ENCODE measurements at regions not wholly inside any gene's neighbourhood (a gene's known extent, or its start where the extent isn't known, plus 50 kb on each side); places are given as distances from the start of the nearest gene placed in this dataset.
A peak's percentile ranks its signal among the peaks of the same experiment; 100 is the strongest.
"Not testable (repeated sequence)": the region's sequence is repeated elsewhere in the genome, so short reads cannot be mapped to it uniquely, and the experiment has no call there.

- H2BK5ac ChIP-seq (ENCODE audit: low read length); DNase-seq (ENCODE audit: low spot score); H3K27me3 ChIP-seq (ENCODE audit: control insufficient read depth in 3 of 3, insufficient read depth in 3 of 3, low read depth in 1 of 3, low read length in 3 of 3); H3K4ac ChIP-seq (ENCODE audit: low read length); H3K4me1 ChIP-seq (ENCODE audit: control insufficient read depth in 2 of 2, insufficient read depth in 1 of 2, low read depth in 1 of 2, low read length in 2 of 2); H3K9ac ChIP-seq (ENCODE audit: low read depth, low read length, poor library complexity); H3K79me1 ChIP-seq (ENCODE audit: low read depth, low read length); H3K18ac ChIP-seq (ENCODE audit: low read length); H3K4me2 ChIP-seq (ENCODE audit: insufficient read depth, low read length, poor library complexity, severe bottlenecking); H2BK12ac ChIP-seq (ENCODE audit: low read length); H3K4me3 ChIP-seq (ENCODE audit: low read length in 2 of 2); H2AK5ac ChIP-seq (ENCODE audit: low read depth, low read length); H3K23ac ChIP-seq (ENCODE audit: low read depth, low read length, poor library complexity); H2BK15ac ChIP-seq (ENCODE audit: low read length); H4K8ac ChIP-seq (ENCODE audit: low read depth, low read length); H3K36me3 ChIP-seq (replicated peaks in 1 of 2; ENCODE audit: control insufficient read depth in 2 of 2, insufficient read depth in 2 of 2, low read length in 2 of 2); H3K27ac ChIP-seq (replicated peaks; ENCODE audit: low read length); H4K91ac ChIP-seq (ENCODE audit: low read depth, low read length, poor library complexity); H2AFZ ChIP-seq (ENCODE audit: low read length); H3K14ac ChIP-seq (ENCODE audit: low read length); H2BK120ac ChIP-seq (ENCODE audit: low read depth, low read length): not testable (repeated sequence)
- WGBS, 2 donors (ENCODE audit: extremely low coverage in 2 of 2, insufficient read length in 2 of 2, insufficient replicate concordance in 1 of 2): no CpG with 5 or more reads among the region's 3 CpGs
- peaks cover 0 to 26% of the 10 kb centered on the region in 2 donors for H3K9me3 ChIP-seq (replicated peaks in 1 of 2; ENCODE audit: control insufficient read depth in 2 of 2, insufficient read depth in 1 of 2, low read depth in 1 of 2, low read length in 2 of 2)
Observed at GRCh38 chrY:10958122-10958521, 1430.4 kb downstream of the TSPY10 start.

GRCh38 chrY:10973422-10973821 is 1445.7 kb downstream of the TSPY10 start:
- Histone ChIP-seq H2BK15ac (ENCODE audit: low read length) (no peak overlapping the region), H3K23ac (ENCODE audit: low read depth, low read length, poor library complexity) (no peak overlapping the region), H2BK120ac (ENCODE audit: low read depth, low read length) (no peak overlapping the region), H3K9ac (ENCODE audit: low read depth, low read length, poor library complexity) (no peak overlapping the region), H2AFZ (ENCODE audit: low read length) (no peak overlapping the region), H3K4ac (ENCODE audit: low read length) (no peak overlapping the region), H3K14ac (ENCODE audit: low read length) (no peak overlapping the region), H2AK5ac (ENCODE audit: low read depth, low read length) (no peak overlapping the region), H3K4me3 (ENCODE audit: low read length in 2 of 2) (no peak overlapping the region), H3K4me1 (ENCODE audit: control insufficient read depth in 2 of 2, insufficient read depth in 1 of 2, low read depth in 1 of 2, low read length in 2 of 2) (no peaks in the 10 kb centered on the region), H3K36me3 (replicated peaks in 1 of 2; ENCODE audit: control insufficient read depth in 2 of 2, insufficient read depth in 2 of 2, low read length in 2 of 2) (no peaks in the 10 kb centered on the region), H3K27me3 (ENCODE audit: control insufficient read depth in 3 of 3, insufficient read depth in 3 of 3, low read depth in 1 of 3, low read length in 3 of 3) (no peaks in the 10 kb centered on the region), H3K9me3 (replicated peaks in 1 of 2; ENCODE audit: control insufficient read depth in 2 of 2, insufficient read depth in 1 of 2, low read depth in 1 of 2, low read length in 2 of 2) (peaks cover 0 to 11% of the 10 kb centered on the region in 2 donors), H2BK12ac (ENCODE audit: low read length) (no peak overlapping the region), H4K91ac (ENCODE audit: low read depth, low read length, poor library complexity) (no peak overlapping the region), H4K8ac (ENCODE audit: low read depth, low read length) (no peak overlapping the region), H2BK5ac (ENCODE audit: low read length) (no peak overlapping the region), H3K18ac (ENCODE audit: low read length) (no peak overlapping the region), H3K4me2 (ENCODE audit: insufficient read depth, low read length, poor library complexity, severe bottlenecking) (no peak overlapping the region), H3K27ac (replicated peaks; ENCODE audit: low read length) (no peak overlapping the region), H3K79me1 (ENCODE audit: low read depth, low read length) (no peaks in the 10 kb centered on the region)
- DNase-seq (ENCODE audit: low spot score): no peak
- WGBS, 2 donors (ENCODE audit: extremely low coverage in 2 of 2, insufficient read length in 2 of 2, insufficient replicate concordance in 1 of 2): 100% methylated on average over 9 of the region's 10 CpGs; no CpG with 5 or more reads in 1 of the 2 donors

GRCh38 chrY:10986655-10987054 is 1459.0 kb downstream of the TSPY10 start:
- Histone ChIP-seq H3K36me3 (replicated peaks in 1 of 2; ENCODE audit: control insufficient read depth in 2 of 2, insufficient read depth in 2 of 2, low read length in 2 of 2) (no peaks in the 10 kb centered on the region), H3K27ac (replicated peaks; ENCODE audit: low read length) (no peak overlapping the region), H3K9me3 (replicated peaks in 1 of 2; ENCODE audit: control insufficient read depth in 2 of 2, insufficient read depth in 1 of 2, low read depth in 1 of 2, low read length in 2 of 2) (peaks cover 0 to 33% of the 10 kb centered on the region in 2 donors), H3K9ac (ENCODE audit: low read depth, low read length, poor library complexity) (no peak overlapping the region), H2BK5ac (ENCODE audit: low read length) (no peak overlapping the region), H2BK12ac (ENCODE audit: low read length) (no peak overlapping the region), H2BK120ac (ENCODE audit: low read depth, low read length) (no peak overlapping the region), H4K8ac (ENCODE audit: low read depth, low read length) (no peak overlapping the region), H2AK5ac (ENCODE audit: low read depth, low read length) (no peak overlapping the region), H2AFZ (ENCODE audit: low read length) (no peak overlapping the region), H3K4me1 (ENCODE audit: control insufficient read depth in 2 of 2, insufficient read depth in 1 of 2, low read depth in 1 of 2, low read length in 2 of 2) (no peaks in the 10 kb centered on the region), H4K91ac (ENCODE audit: low read depth, low read length, poor library complexity) (no peak overlapping the region), H3K14ac (ENCODE audit: low read length) (no peak overlapping the region), H3K4me3 (ENCODE audit: low read length in 2 of 2) (no peak overlapping the region), H3K79me1 (ENCODE audit: low read depth, low read length) (peaks cover 3% of the 10 kb centered on the region), H3K4me2 (ENCODE audit: insufficient read depth, low read length, poor library complexity, severe bottlenecking) (no peak overlapping the region), H2BK15ac (ENCODE audit: low read length) (no peak overlapping the region), H3K27me3 (ENCODE audit: control insufficient read depth in 3 of 3, insufficient read depth in 3 of 3, low read depth in 1 of 3, low read length in 3 of 3) (no peaks in the 10 kb centered on the region), H3K18ac (ENCODE audit: low read length) (no peak overlapping the region), H3K4ac (ENCODE audit: low read length) (no peak overlapping the region), H3K23ac (ENCODE audit: low read depth, low read length, poor library complexity) (no peak overlapping the region)
- DNase-seq (ENCODE audit: low spot score): no peak
- 96 to 100% methylated on average over 1 of the region's 2 CpGs for WGBS, 2 donors (ENCODE audit: extremely low coverage in 2 of 2, insufficient read length in 2 of 2, insufficient replicate concordance in 1 of 2)

GRCh38 chrY:10987626-10988025 is 1459.9 kb downstream of the TSPY10 start:
- H4K8ac ChIP-seq (ENCODE audit: low read depth, low read length): peak overlapping the region; percentile 76

More at GRCh38 chrY:10987626-10988025, 1459.9 kb downstream of the TSPY10 start:
- Histone ChIP-seq H3K79me1 (ENCODE audit: low read depth, low read length) (peaks cover 3% of the 10 kb centered on the region), H3K4me2 (ENCODE audit: insufficient read depth, low read length, poor library complexity, severe bottlenecking) (no peak overlapping the region), H3K36me3 (replicated peaks in 1 of 2; ENCODE audit: control insufficient read depth in 2 of 2, insufficient read depth in 2 of 2, low read length in 2 of 2) (no peaks in the 10 kb centered on the region), H2AK5ac (ENCODE audit: low read depth, low read length) (no peak overlapping the region), H3K4me3 (ENCODE audit: low read length in 2 of 2) (no peak overlapping the region), H2BK5ac (ENCODE audit: low read length) (no peak overlapping the region), H3K4me1 (ENCODE audit: control insufficient read depth in 2 of 2, insufficient read depth in 1 of 2, low read depth in 1 of 2, low read length in 2 of 2) (no peaks in the 10 kb centered on the region), H3K9me3 (replicated peaks in 1 of 2; ENCODE audit: control insufficient read depth in 2 of 2, insufficient read depth in 1 of 2, low read depth in 1 of 2, low read length in 2 of 2) (peaks cover 0 to 31% of the 10 kb centered on the region in 2 donors), H2BK12ac (ENCODE audit: low read length) (no peak overlapping the region), H3K27me3 (ENCODE audit: control insufficient read depth in 3 of 3, insufficient read depth in 3 of 3, low read depth in 1 of 3, low read length in 3 of 3) (no peaks in the 10 kb centered on the region), H3K23ac (ENCODE audit: low read depth, low read length, poor library complexity) (no peak overlapping the region), H4K91ac (ENCODE audit: low read depth, low read length, poor library complexity) (no peak overlapping the region), H3K27ac (replicated peaks; ENCODE audit: low read length) (no peak overlapping the region), H3K9ac (ENCODE audit: low read depth, low read length, poor library complexity) (no peak overlapping the region), H3K4ac (ENCODE audit: low read length) (no peak overlapping the region), H3K18ac (ENCODE audit: low read length) (no peak overlapping the region), H2BK120ac (ENCODE audit: low read depth, low read length) (no peak overlapping the region), H2AFZ (ENCODE audit: low read length) (no peak overlapping the region), H3K14ac (ENCODE audit: low read length) (no peak overlapping the region), H2BK15ac (ENCODE audit: low read length) (no peak overlapping the region)
- no peak for DNase-seq (ENCODE audit: low spot score)
- WGBS, 2 donors (ENCODE audit: extremely low coverage in 2 of 2, insufficient read length in 2 of 2, insufficient replicate concordance in 1 of 2): no CpG with 5 or more reads among the region's 1 CpG

Data from neuronal stem cell (in vitro differentiated cells).